KMS-11 (cell line): ENCODE measurements at regions not wholly inside any gene's neighbourhood (a gene's known extent, or its start where the extent isn't known, plus 50 kb on each side); places are given as distances from the start of the nearest gene placed in this dataset.
"Not testable (repeated sequence)": the region's sequence is repeated elsewhere in the genome, so short reads cannot be mapped to it uniquely, and the experiment has no call there.

ENCODE experiments used
- H2AFZ ChIP-seq: fragments of 200-600 bp; sonication (generic); 2 replicates; pipeline ENCODE4 v1.6.1; 2016; ENCODE audit warnings: antibody characterized with exemption, mixed run types, low read depth
- H3K27ac ChIP-seq: fragments of 200-600 bp; sonication (generic); 2 replicates; pipeline ENCODE4 v1.6.1; 2016; ENCODE audit warnings: mild to moderate bottlenecking, mixed run types
- H3K27me3 ChIP-seq: fragments of 200-600 bp; sonication (generic); 2 replicates; pipeline ENCODE4 v1.6.1; 2017; ENCODE audit warnings: mild to moderate bottlenecking, low read depth, mixed run types, moderate library complexity; ENCODE audit not compliant: insufficient read depth
- H3K36me3 ChIP-seq: fragments of 200-600 bp; sonication (generic); 2 replicates; pipeline ENCODE4 v1.6.1; 2017; ENCODE audit warnings: mild to moderate bottlenecking, mixed run types; ENCODE audit not compliant: insufficient read depth
- H3K4me1 ChIP-seq: fragments of 200-600 bp; sonication (generic); 2 replicates; pipeline ENCODE4 v1.6.1; 2016; ENCODE audit warnings: mild to moderate bottlenecking, low read depth, mixed run types; ENCODE audit not compliant: poor library complexity, severe bottlenecking
- H3K4me2 ChIP-seq: fragments of 200-600 bp; sonication (generic); 2 replicates; pipeline ENCODE4 v1.7.0; 2016; ENCODE audit warnings: mild to moderate bottlenecking, mixed run types
- H3K4me3 ChIP-seq: fragments of 200-600 bp; sonication (generic); IDR thresholded peaks from 2 replicates; pipeline ENCODE4 v1.6.1; 2017; ENCODE audit warnings: low read depth, low read length, mixed read lengths; ENCODE audit not compliant: insufficient read depth
- H3K79me2 ChIP-seq: fragments of 200-600 bp; sonication (generic); 2 replicates; pipeline ENCODE4 v1.6.1; 2016; ENCODE audit warnings: low read depth, mixed run types; ENCODE audit not compliant: insufficient read depth
- H3K9ac ChIP-seq: fragments of 200-600 bp; sonication (generic); 2 replicates; pipeline ENCODE4 v1.6.1; 2016; ENCODE audit warnings: mild to moderate bottlenecking, mixed run types
- H4K20me1 ChIP-seq: fragments of 200-600 bp; sonication (generic); 2 replicates; pipeline ENCODE4 v1.6.1; 2016; ENCODE audit warnings: mild to moderate bottlenecking, mixed run types; ENCODE audit not compliant: insufficient read depth
- CTCF ChIP-seq: fragments of 200-600 bp; sonication (generic); conservative IDR thresholded peaks from 2 replicates; pipeline ENCODE4 v1.6.1; 2017; ENCODE audit warnings: low read depth, mild to moderate bottlenecking, antibody characterized with exemption, low read length, moderate library complexity, mixed read lengths

- H3K4me3 ChIP-seq: no peak overlapping the region
- H3K27me3 ChIP-seq: no peaks in the 10 kb centered on the region
- TF ChIP-seq CTCF: no peak
- H3K4me2 ChIP-seq: peak overlapping the region; percentile 91
- H4K20me1 ChIP-seq: no peaks in the 10 kb centered on the region
- H3K4me1 ChIP-seq: peaks cover 14% of the 10 kb centered on the region
- H3K27ac ChIP-seq: peak overlapping the region; percentile 99; the same call in 1 of the 2 replicates
- H3K9ac ChIP-seq: peak overlapping the region; percentile 93; the same call in 1 of the 2 replicates
- H2AFZ ChIP-seq: peak overlapping the region; percentile 73; the same call in 1 of the 2 replicates
- no peaks in the 10 kb centered on the region for H3K79me2 ChIP-seq
- H3K36me3 ChIP-seq: no peaks in the 10 kb centered on the region
These were observed 128.9 kb upstream of the ZNF184 start for GRCh38 chr6:27601668-27602254.

DNA sequence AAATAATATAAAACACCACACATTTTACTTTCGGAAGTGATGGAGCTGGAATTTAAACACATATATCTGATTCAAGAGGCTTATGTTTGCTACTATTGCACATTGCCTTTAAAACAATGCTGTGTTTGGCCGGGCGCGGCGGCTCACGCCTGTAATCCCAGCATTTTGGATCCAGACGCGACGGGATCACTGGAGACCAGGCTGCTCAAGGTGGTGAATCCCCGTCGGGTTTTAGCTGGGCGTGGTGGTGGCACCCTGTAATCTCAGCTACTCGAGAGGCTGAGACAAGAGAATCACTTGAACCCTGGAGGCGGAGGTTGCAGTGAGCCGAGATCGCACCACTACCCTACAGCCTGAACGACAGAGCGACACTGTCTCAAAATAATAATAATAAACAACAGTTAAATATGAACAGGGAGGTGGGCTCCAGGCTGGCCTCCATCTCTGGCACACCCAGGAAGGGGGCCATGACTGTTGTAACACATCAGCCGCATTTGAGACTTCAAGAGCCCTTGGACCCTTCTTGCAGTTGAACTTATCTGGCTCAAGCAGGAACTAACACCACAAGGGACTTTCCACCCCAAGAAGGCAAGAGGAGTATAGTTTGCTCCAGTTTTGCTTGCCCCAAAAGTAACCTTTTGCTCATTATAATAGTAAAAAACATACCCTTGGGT, 127.1 kb upstream of the ZNF184 start:
- H3K27ac ChIP-seq: peak overlapping the region; percentile 99

GRCh38 chr6:27597031-27597567, 124.2 kb upstream of the ZNF184 start:
- H3K4me1 ChIP-seq: peaks cover 14% of the 10 kb centered on the region
- not testable (repeated sequence) for H3K9ac ChIP-seq, H2AFZ ChIP-seq, H3K27ac ChIP-seq, H3K36me3 ChIP-seq, H3K79me2 ChIP-seq, H3K4me3 ChIP-seq, H3K4me2 ChIP-seq, H3K27me3 ChIP-seq, H4K20me1 ChIP-seq

More for the DNA sequence above, 127.1 kb upstream of the ZNF184 start:
- H3K4me1 ChIP-seq: peaks cover 14% of the 10 kb centered on the region
- H3K36me3 ChIP-seq: no peaks in the 10 kb centered on the region
- peak overlapping the region; percentile 98 for H2AFZ ChIP-seq
- no peak overlapping the region for H3K4me3 ChIP-seq
- TF ChIP-seq CTCF: no peak
- no peaks in the 10 kb centered on the region for H4K20me1 ChIP-seq
- H3K4me2 ChIP-seq: peak overlapping the region; percentile 56
- no peaks in the 10 kb centered on the region for H3K27me3 ChIP-seq
- no peaks in the 10 kb centered on the region for H3K79me2 ChIP-seq
- H3K9ac ChIP-seq: peak overlapping the region; percentile 93

GRCh38 chr6:27593861-27594260, 121.0 kb upstream of the ZNF184 start:
- no peaks in the 10 kb centered on the region for H3K36me3 ChIP-seq
- no peak overlapping the region for H3K9ac ChIP-seq
- H3K4me3 ChIP-seq: no peak overlapping the region
- no peak for TF ChIP-seq CTCF
- no peaks in the 10 kb centered on the region for H4K20me1 ChIP-seq
- H3K4me2 ChIP-seq: no peak overlapping the region
- no peaks in the 10 kb centered on the region for H3K79me2 ChIP-seq
- no peaks in the 10 kb centered on the region for H3K27me3 ChIP-seq
- H3K4me1 ChIP-seq: no peaks in the 10 kb centered on the region
- no peak overlapping the region for H2AFZ ChIP-seq
- no peak overlapping the region for H3K27ac ChIP-seq
